Central memory CD8-positive, alpha-beta T cell (primary cell): ENCODE measurements at regions not wholly inside any gene's neighbourhood (a gene's known extent, or its start where the extent isn't known, plus 50 kb on each side); places are given as distances from the start of the nearest gene placed in this dataset.
"Not testable (repeated sequence)": the region's sequence is repeated elsewhere in the genome, so short reads cannot be mapped to it uniquely, and the experiment has no call there.

Source experiments
- ATAC-seq: fragments of 150-1000 bp; cut with Tn5 transposase; replicated peaks from 2 replicates; pipeline ENCODE4 v1.10.0; 2022; ENCODE audit warnings: mild to moderate bottlenecking, moderate FRiP score, moderate number of reproducible peaks; ENCODE audit not compliant: poor library complexity, severe bottlenecking; ENCODE audit errors: extremely low read depth
- DNase-seq, 2 donors: peaks; one replicate each; pipeline ENCODE4 v3.0.0; 2021; ENCODE audit warnings: low spot score in 2 of 2
- H3K27ac Mint-ChIP-seq: one replicate; pipeline ENCODE4 v1.8.0; 2022; ENCODE audit warnings: low read depth, mild to moderate bottlenecking, moderate library complexity, mixed read lengths
- H3K27me3 Mint-ChIP-seq: one replicate; pipeline ENCODE4 v1.8.0; 2022; ENCODE audit warnings: mixed read lengths
- H3K36me3 Mint-ChIP-seq: one replicate; pipeline ENCODE4 v1.8.0; 2022; ENCODE audit warnings: mild to moderate bottlenecking, moderate library complexity, mixed read lengths; ENCODE audit not compliant: insufficient read depth
- H3K4me1 Mint-ChIP-seq: one replicate; pipeline ENCODE4 v1.8.0; 2022; ENCODE audit warnings: mixed read lengths
- H3K4me3 Mint-ChIP-seq: one replicate; pipeline ENCODE4 v1.8.0; 2022; ENCODE audit warnings: mild to moderate bottlenecking, moderate library complexity, mixed read lengths
- H3K9me3 Mint-ChIP-seq: one replicate; pipeline ENCODE4 v1.8.0; 2022; ENCODE audit warnings: mixed read lengths

DNA sequence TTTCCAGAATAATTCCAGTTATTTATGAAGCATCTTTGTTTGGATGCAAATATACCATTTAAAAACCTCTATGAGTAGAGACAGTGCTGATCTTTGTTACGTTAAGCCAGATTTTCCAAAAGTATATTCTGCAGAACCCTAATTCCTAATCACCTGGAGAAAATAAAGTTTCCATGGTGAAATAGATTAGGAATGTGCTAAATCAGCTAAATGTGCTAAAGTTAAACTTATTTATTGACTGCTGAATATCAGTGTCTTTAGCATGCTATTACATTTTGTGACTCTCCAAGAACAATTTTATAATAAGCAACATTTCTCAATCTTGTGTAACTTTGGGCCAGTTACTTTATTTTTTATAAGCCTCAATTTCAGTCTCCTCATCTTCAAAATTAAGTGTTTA, 196.3 kb upstream of the NFIA start:
- H3K27me3 Mint-ChIP-seq: peaks cover 39% of the 10 kb centered on the region
- ATAC-seq (no peak), DNase-seq (no peak)
- H3K4me3 Mint-ChIP-seq: no peak overlapping the region
- no peaks in the 10 kb centered on the region for H3K9me3 Mint-ChIP-seq
- H3K27ac Mint-ChIP-seq: no peak overlapping the region
- no peaks in the 10 kb centered on the region for H3K36me3 Mint-ChIP-seq
- no peaks in the 10 kb centered on the region for H3K4me1 Mint-ChIP-seq

GRCh38 chr1:60880202-60880601, 202.2 kb upstream of the NFIA start:
- no peak overlapping the region for H3K4me3 Mint-ChIP-seq
- H3K27me3 Mint-ChIP-seq: peaks cover 30% of the 10 kb centered on the region
- H3K9me3 Mint-ChIP-seq: no peaks in the 10 kb centered on the region
- H3K4me1 Mint-ChIP-seq: no peaks in the 10 kb centered on the region
- ATAC-seq (no peak), DNase-seq (no peak)
- H3K36me3 Mint-ChIP-seq: no peaks in the 10 kb centered on the region
- no peak overlapping the region for H3K27ac Mint-ChIP-seq

DNA sequence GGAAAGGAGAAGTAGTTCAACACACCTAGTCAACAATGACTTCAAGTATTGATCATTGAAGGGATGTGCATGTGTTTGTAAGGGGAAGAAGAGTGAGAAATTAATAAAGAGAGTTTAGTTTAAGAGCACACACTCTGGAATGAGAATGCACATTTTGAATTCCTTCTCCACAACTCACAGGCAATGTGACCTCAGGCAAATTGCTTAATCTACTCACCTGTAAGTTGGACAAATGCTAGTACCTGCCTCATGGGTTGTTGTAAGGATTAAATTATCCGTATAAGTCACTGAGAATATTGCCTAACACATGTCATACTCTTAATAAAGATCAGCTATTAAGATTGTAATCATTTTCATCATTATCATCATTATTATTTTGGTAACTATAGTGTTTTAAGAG, 204.0 kb upstream of the NFIA start:
- Mint-ChIP-seq H3K4me1 (no peaks in the 10 kb centered on the region), H3K27ac (no peak overlapping the region), H3K36me3 (no peaks in the 10 kb centered on the region), H3K9me3 (no peaks in the 10 kb centered on the region), H3K27me3 (peaks cover 30% of the 10 kb centered on the region), H3K4me3 (no peak overlapping the region)
- ATAC-seq (no peak), DNase-seq (no peak)

DNA sequence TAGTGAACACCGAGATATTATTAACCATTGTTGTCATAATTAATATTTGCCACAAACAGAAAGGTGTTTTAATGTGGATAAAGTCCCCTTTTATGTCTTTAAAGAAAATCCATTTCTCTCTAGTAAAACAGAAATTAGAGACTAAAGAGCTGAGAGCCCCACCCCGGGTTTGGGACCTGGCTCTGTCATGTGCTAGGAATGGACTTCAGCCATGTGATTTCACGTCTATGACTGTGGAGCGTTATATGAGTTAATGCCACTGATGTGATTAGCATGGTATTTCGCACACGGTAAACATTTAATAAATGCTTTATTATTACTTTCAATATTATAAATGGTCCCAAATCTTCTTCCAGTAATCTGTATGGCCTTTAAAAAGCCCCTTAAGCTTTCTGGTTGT, 205.0 kb upstream of the NFIA start:
- no peaks in the 10 kb centered on the region for H3K9me3 Mint-ChIP-seq
- H3K4me3 Mint-ChIP-seq: no peak overlapping the region
- H3K27me3 Mint-ChIP-seq: peaks cover 30% of the 10 kb centered on the region
- no peak for DNase-seq
- H3K4me1 Mint-ChIP-seq: no peaks in the 10 kb centered on the region
- H3K27ac Mint-ChIP-seq: no peak overlapping the region
- H3K36me3 Mint-ChIP-seq: no peaks in the 10 kb centered on the region
- ATAC-seq: no peak

- no peaks in the 10 kb centered on the region for H3K4me1 Mint-ChIP-seq
- no peak overlapping the region for H3K27ac Mint-ChIP-seq
- no peak overlapping the region for H3K4me3 Mint-ChIP-seq
- DNase-seq (no peak), ATAC-seq (no peak)
- peaks cover 27% of the 10 kb centered on the region for H3K27me3 Mint-ChIP-seq
- no peaks in the 10 kb centered on the region for H3K9me3 Mint-ChIP-seq
- H3K36me3 Mint-ChIP-seq: no peaks in the 10 kb centered on the region
Measured at GRCh38 chr1:60876952-60877351, 205.4 kb upstream of the NFIA start.

GRCh38 chr1:60875138-60875537, 207.2 kb upstream of the NFIA start:
- DNase-seq: no peak
- Mint-ChIP-seq H3K9me3 (no peaks in the 10 kb centered on the region), H3K27me3 (peaks cover 28% of the 10 kb centered on the region), H3K4me3 (no peak overlapping the region), H3K27ac (no peak overlapping the region), H3K4me1 (no peaks in the 10 kb centered on the region), H3K36me3 (no peaks in the 10 kb centered on the region)
- no peak for ATAC-seq

DNA sequence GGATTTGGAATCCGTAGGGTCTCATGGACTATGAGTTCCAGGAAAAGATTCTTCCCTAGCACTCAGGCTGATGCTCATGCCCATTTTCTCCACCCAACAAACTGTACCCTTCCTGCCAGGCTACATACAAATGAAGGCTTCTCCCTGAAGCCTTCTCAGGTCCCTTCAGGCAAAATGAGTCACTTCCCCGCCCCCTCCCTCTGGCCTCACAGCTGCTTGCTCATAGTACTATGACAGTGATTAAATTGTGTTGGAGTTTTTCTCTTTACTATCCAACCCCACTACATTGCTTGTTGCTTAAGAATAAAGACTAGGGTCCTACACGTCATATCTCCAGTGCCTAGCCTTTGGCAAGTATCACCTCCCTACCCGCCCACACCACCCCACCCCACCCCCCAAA, 207.6 kb upstream of the NFIA start:
- Mint-ChIP-seq H3K27ac (no peak overlapping the region), H3K27me3 (peaks cover 30% of the 10 kb centered on the region), H3K4me1 (no peaks in the 10 kb centered on the region), H3K36me3 (no peaks in the 10 kb centered on the region), H3K9me3 (no peaks in the 10 kb centered on the region), H3K4me3 (no peak overlapping the region)
- ATAC-seq: no peak
- DNase-seq: no peak

- not testable (repeated sequence) for ATAC-seq, H3K9me3 Mint-ChIP-seq, H3K36me3 Mint-ChIP-seq, DNase-seq, H3K27ac Mint-ChIP-seq, H3K4me3 Mint-ChIP-seq, H3K4me1 Mint-ChIP-seq
- H3K27me3 Mint-ChIP-seq: peaks cover 30% of the 10 kb centered on the region
Measured at GRCh38 chr1:60873396-60873795, 209.0 kb upstream of the NFIA start.

DNA sequence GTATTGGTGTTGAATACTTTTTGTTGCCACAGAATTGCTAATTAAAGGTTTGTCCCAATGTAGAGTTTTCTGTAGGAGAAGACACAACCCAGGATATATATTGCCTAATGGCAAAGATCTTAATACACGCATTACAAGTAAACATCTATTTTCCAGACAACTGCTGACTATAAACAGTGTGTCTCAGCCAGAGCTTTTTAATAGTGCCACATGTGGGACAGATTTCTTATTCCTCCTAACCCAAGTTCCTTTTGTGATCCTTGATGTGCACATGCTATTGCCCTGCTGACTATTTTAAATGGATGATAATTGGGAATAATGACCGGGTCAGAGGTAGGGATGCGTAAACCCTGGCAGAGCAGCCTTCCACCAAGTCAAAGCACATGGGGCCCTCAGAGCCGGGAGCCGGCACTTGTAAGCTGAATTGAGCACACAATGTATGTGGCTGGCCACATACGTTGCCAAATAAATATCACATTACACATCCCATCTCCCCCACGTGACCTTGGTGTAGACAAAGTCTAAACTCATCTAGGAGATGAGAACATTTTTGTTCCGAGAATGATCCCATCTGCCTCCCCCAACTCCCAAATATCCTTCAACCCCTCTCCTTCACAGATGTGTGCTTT, 209.8 kb upstream of the NFIA start:
- no peak overlapping the region for H3K4me3 Mint-ChIP-seq
- ATAC-seq (no peak), DNase-seq (no peak)
- H3K27me3 Mint-ChIP-seq: peaks cover 30% of the 10 kb centered on the region
- H3K9me3 Mint-ChIP-seq: no peaks in the 10 kb centered on the region
- no peaks in the 10 kb centered on the region for H3K36me3 Mint-ChIP-seq
- H3K4me1 Mint-ChIP-seq: no peaks in the 10 kb centered on the region
- no peak overlapping the region for H3K27ac Mint-ChIP-seq

DNA sequence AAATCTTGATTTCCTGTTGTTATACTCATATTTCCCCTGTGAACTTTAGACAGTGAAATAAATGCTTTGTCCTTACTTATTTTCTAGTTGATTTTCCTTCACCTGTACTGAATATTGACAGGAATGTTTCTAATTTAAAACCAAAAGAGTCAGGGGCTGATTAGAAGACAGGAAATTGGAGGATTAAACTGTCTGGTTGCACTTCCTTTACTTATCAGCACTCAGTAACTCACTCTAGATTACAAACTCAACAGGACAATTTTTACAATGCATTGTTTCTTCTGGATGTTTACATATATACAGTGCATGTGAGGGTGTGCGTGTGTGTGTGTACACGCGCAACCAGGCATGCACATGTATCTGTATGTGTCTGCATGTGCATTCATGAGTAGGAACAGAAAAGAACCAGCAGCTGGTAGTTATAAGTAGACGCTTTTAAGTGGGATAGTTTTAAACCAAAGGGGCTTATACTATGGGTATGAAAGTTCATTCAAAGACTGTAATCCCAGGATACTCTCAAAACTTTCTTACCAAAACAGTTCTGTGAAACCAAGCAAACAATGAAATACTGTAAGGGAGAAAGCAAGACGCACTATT, 212.0 kb upstream of the NFIA start:
- DNase-seq (no peak), ATAC-seq (no peak)
- Mint-ChIP-seq H3K4me3 (no peak overlapping the region), H3K9me3 (no peaks in the 10 kb centered on the region), H3K4me1 (no peaks in the 10 kb centered on the region), H3K36me3 (no peaks in the 10 kb centered on the region), H3K27ac (no peak overlapping the region), H3K27me3 (peaks cover 17% of the 10 kb centered on the region)

DNA sequence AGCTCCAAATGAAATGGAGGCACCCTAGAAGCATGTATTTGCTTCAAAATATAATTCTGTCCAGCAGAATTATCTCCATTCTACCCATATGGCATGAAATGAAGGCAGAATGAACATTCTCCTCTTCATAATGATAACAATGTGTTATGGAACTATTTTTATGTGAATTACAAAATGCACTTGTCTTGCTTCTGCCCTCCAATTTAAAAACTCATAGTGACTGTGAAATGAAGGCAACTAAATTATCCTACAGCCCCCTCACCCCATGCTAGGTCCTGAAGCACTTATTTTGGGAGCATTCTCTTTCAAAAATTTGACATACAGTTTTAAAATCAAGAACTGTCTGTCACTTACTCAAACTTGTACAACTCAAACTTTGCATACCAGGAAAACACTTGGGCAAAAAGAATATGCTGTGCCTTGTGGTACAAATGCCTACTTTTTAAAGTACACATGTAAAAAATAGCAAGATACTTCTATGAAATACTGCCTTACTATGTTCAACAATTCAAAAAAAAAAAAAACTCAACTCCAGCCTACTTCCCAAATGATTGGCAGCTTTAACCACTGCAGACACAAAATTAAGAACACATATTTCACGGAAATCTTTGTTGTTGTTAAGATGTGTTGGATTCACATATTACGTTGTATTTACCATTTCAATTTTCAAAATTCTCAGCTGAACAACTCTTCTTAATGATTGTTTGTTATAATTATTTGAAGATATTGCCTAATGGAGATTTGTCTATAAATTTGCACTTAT, 213.3 kb upstream of the NFIA start:
- peaks cover 17% of the 10 kb centered on the region for H3K27me3 Mint-ChIP-seq
- DNase-seq (no peak), ATAC-seq (no peak)
- H3K4me3 Mint-ChIP-seq: no peak overlapping the region
- no peaks in the 10 kb centered on the region for H3K9me3 Mint-ChIP-seq
- no peaks in the 10 kb centered on the region for H3K36me3 Mint-ChIP-seq
- no peaks in the 10 kb centered on the region for H3K4me1 Mint-ChIP-seq
- no peak overlapping the region for H3K27ac Mint-ChIP-seq

DNA sequence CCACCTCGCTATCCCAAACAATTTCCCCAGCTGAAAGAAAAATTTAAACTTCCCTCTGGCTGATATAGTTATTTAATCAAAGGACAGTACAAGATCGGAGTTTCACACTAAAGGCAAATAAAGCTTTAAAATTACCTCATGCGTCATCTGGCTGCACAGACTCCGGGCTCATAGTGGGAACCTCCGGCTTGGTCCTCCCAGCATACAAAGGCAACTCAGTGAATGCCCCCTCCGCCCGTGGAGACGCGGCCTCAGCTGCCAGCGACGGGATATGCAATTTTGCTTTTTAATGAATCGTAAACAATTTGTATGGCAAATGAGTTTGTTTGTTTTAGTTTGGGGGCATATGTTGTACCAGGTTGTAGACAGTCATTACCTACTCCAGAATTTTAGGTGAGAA, 214.6 kb upstream of the NFIA start:
- no peaks in the 10 kb centered on the region for H3K4me1 Mint-ChIP-seq
- no peak overlapping the region for H3K4me3 Mint-ChIP-seq
- no peak overlapping the region for H3K27ac Mint-ChIP-seq
- ATAC-seq (no peak), DNase-seq (no peak)
- H3K36me3 Mint-ChIP-seq: no peaks in the 10 kb centered on the region
- peaks cover 26% of the 10 kb centered on the region for H3K27me3 Mint-ChIP-seq
- H3K9me3 Mint-ChIP-seq: no peaks in the 10 kb centered on the region

DNA sequence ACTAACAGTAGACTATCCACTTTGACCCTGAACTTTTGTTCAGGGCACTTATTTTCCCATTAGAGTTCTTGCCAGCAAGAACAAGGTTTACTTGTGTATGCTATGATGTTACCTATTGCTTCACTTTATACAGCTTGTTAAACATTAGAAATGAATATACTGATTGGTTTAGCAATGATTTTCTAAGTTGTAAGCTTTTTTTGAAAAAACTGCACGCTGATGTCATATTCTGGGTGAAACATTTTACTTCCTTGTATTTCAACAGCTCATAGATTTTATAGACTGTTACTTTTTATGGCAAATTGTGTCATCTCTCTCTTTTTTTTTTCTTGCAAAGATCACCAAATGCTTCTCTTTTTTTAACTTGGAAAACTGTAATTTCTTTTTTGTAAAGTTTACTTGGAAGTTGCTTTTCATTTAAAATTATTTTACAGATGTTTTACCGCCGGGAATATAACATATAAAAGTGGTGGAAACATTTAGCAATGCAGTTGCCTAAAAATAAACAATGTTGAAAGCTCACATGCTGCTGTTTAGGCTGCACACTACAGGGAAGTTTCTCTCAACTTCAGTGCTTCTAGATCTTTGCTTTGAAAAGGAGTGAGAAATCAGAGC, 215.3 kb upstream of the NFIA start:
- Mint-ChIP-seq H3K4me1 (no peaks in the 10 kb centered on the region), H3K36me3 (no peaks in the 10 kb centered on the region), H3K4me3 (no peak overlapping the region), H3K27me3 (peaks cover 26% of the 10 kb centered on the region), H3K9me3 (no peaks in the 10 kb centered on the region), H3K27ac (no peak overlapping the region)
- DNase-seq: no peak
- no peak for ATAC-seq
